ENCODE measurements at regions not wholly inside any gene's neighbourhood (a gene's known extent, or its start where the extent isn't known, plus 50 kb on each side); places are given as distances from the start of the nearest gene placed in this dataset.
"Not testable (repeated sequence)": the region's sequence is repeated elsewhere in the genome, so short reads cannot be mapped to it uniquely, and the experiment has no call there.

GRCh38 chrX:55326985-55327384 is 62.3 kb upstream of the PAGE3 start:
- no peak for DNase-seq (ENCODE audit: low read depth in 3 of 3)

GRCh38 chrX:55335296-55335695 is 70.6 kb upstream of the PAGE3 start:
- DNase-seq (ENCODE audit: low read depth in 3 of 3): no peak

- DNase-seq (ENCODE audit: low read depth in 3 of 3): no peak
Measured at GRCh38 chrX:55336176-55336575, 71.5 kb upstream of the PAGE3 start.

GRCh38 chrX:55340896-55341433 is 76.2 kb upstream of the PAGE3 start:
- DNase-seq (ENCODE audit: low read depth in 3 of 3): no peak

- DNase-seq (ENCODE audit: low read depth in 3 of 3): peak in 2 of 3 donors; percentile 8 to 10
Measured at GRCh38 chrX:55342533-55343501, 78.1 kb upstream of the PAGE3 start.

- DNase-seq (ENCODE audit: low read depth in 3 of 3): no peak
Measured at GRCh38 chrX:55356609-55357008, 91.9 kb upstream of the PAGE3 start.

- DNase-seq (ENCODE audit: low read depth in 3 of 3): no peak
Measured at GRCh38 chrX:55357236-55357635, 92.5 kb upstream of the PAGE3 start.

- DNase-seq (ENCODE audit: low read depth in 3 of 3): no peak
Measured at GRCh38 chrX:55379396-55379795, 72.5 kb upstream of the MAGEH1 start.

GRCh38 chrX:55389376-55389775 is 62.6 kb upstream of the MAGEH1 start:
- no peak for DNase-seq (ENCODE audit: low read depth in 3 of 3)

- DNase-seq (ENCODE audit: low read depth in 3 of 3): not testable (repeated sequence)
Measured at GRCh38 chrX:55396836-55397235, 55.1 kb upstream of the MAGEH1 start.
